Frontal cortex (tissue), 3 donors: ENCODE measurements at regions not wholly inside any gene's neighbourhood (a gene's known extent, or its start where the extent isn't known, plus 50 kb on each side); places are given as distances from the start of the nearest gene placed in this dataset.
"Not testable (repeated sequence)": the region's sequence is repeated elsewhere in the genome, so short reads cannot be mapped to it uniquely, and the experiment has no call there.

ENCODE experiments used
- DNase-seq, 2 donors: peaks; one replicate each; pipeline ENCODE4 v3.0.0; 2012; ENCODE audit warnings: low spot score in 2 of 2
- FAIRE-seq: peaks from 2 replicates; lab custom pipeline; 2012; peaks lifted over from hg19 to GRCh38; lab: Jason Lieb, UNC
- donor health status: control.
- donor health status: control.
- donor health status: control.

- no peak for DNase-seq
- FAIRE-seq = no peak
Observed at GRCh38 chr6:92962846-92963245, 456.5 kb downstream of the EPHA7 start.

- DNase-seq, FAIRE-seq: not testable (repeated sequence)
Observed at GRCh38 chr6:92952111-92952510, 467.2 kb downstream of the EPHA7 start.

GRCh38 chr6:92945799-92946198 lies 473.6 kb downstream of the EPHA7 start:
- DNase-seq (no peak), FAIRE-seq (no peak)

DNA sequence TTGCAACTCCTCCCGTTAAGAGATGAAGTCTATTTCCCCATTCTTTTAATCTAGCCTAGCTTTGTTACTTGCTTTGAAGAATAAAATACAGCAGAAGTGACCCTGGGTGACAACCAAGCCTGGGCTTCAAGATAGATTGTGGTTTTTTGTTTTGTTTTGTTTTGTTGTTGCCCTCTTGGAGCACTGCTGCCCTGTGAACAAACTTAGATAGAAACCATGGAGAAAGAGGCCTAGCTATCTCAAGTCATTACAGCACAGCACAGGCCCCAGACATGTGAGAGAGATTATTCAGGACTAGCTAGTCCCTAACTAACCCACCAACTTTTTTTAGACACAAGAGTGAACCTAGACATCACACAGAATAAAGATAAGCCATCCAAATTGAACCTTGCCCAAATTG lies 475.2 kb downstream of the EPHA7 start:
- FAIRE-seq = no peak
- no peak for DNase-seq

- no peak for DNase-seq
- FAIRE-seq = no peak
Observed at GRCh38 chr6:92942549-92942948, 476.8 kb downstream of the EPHA7 start.

- FAIRE-seq = no peak
- DNase-seq = no peak
Observed at GRCh38 chr6:92934625-92935024, 484.7 kb downstream of the EPHA7 start.

GRCh38 chr6:92930171-92930570 lies 489.2 kb downstream of the EPHA7 start:
- no peak for DNase-seq
- no peak for FAIRE-seq

GRCh38 chr6:92922216-92922806 lies 497.0 kb downstream of the EPHA7 start:
- DNase-seq (no peak), FAIRE-seq (no peak)

DNA sequence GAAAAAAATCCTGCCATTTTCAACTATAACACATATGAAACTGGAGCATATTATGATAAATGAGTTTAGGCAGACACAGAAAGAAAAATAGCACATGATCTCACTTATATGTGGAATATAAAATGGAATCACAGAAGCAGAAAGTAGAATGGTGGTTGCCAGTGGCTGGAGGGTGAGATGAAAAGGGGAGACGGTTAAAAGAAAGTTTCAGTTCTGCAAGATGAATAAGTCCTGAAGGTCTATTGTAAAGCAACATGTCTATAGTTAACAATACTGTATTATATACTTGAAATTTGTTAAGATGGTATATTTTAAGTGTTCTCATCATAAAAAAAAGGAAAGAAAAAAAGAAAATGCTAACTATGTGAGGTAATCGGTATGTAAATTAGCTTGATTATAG lies 503.9 kb downstream of the EPHA7 start:
- no peak for DNase-seq
- FAIRE-seq = no peak

DNA sequence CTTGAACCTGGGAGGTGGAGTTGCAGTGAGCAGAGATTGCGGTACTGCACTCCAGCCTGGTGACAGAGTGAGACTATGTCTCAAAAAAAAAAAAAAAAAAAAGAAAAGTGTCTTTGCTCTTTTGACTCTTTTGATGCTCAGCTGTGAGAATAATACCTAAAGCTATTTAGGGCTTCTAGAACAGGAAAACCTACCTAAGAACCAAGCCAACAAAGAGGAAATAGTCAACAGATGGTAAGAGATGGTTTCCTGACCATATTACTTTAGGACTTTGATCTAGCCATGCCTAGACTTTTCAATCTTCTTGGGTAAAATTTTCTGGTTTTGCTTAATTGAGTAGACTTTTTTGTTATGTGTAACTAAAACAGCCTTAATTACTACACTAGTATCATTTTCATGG lies 508.1 kb downstream of the EPHA7 start:
- FAIRE-seq (no peak), DNase-seq (no peak)

GRCh38 chr6:92910646-92911045 lies 508.7 kb downstream of the EPHA7 start:
- peak; percentile 49 for FAIRE-seq
- no peak for DNase-seq

GRCh38 chr6:92906385-92906784 lies 513.0 kb downstream of the EPHA7 start:
- no peak for FAIRE-seq
- DNase-seq = no peak

GRCh38 chr6:92893741-92894140 lies 525.6 kb downstream of the EPHA7 start:
- FAIRE-seq (no peak), DNase-seq (no peak)

DNA sequence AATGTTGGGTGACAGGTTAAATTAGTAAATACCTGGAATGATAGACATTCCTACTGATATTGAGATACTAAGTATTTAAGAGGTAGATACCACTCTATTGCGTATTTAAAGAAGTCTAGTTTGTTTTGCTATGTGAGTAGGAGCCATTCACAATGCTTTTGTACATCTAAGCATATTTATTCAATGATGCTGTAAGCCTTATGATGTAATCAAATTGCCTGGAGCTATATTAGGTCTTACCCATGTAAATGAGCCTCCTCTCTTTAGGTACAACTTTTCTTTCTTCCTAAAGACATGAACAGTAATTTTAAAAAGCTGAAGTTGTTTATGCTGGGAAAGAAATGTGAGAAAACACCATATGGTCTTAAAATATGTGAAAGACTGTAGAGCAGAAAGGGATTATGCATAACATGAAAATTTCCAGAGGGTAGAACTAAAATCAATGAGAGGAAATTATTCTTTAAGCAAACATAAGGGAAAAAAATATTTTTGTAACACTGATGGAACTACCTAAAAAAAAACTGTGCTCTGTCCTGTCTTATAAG lies 526.7 kb downstream of the EPHA7 start:
- FAIRE-seq = no peak
- no peak for DNase-seq

GRCh38 chr6:92888316-92888715 lies 531.0 kb downstream of the EPHA7 start:
- FAIRE-seq (no peak), DNase-seq (no peak)

DNA sequence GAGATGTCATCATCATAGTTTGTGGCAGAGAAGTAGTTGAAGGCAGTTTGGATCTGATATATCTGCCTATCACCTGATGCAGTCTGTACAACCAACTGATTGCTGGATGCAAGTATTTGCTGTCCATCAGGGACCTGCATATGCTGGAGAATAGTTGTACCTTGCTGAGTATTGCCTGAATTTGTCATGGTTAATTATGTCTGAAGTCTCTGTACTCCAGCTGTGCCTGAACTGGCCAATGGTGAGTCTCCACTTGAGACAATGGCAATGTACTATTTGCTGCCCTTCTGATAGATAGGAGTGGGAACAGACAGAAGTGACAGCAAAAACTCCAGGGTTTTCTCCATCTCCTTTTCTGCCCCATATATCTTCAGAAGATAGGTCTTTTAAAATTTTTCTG lies 531.5 kb downstream of the EPHA7 start:
- FAIRE-seq (no peak), DNase-seq (no peak)

GRCh38 chr6:92879526-92879925 lies 539.8 kb downstream of the EPHA7 start:
- DNase-seq (no peak), FAIRE-seq (no peak)

- DNase-seq (no peak), FAIRE-seq (no peak)
Observed at GRCh38 chr6:92864966-92865555, 554.3 kb downstream of the EPHA7 start.

DNA sequence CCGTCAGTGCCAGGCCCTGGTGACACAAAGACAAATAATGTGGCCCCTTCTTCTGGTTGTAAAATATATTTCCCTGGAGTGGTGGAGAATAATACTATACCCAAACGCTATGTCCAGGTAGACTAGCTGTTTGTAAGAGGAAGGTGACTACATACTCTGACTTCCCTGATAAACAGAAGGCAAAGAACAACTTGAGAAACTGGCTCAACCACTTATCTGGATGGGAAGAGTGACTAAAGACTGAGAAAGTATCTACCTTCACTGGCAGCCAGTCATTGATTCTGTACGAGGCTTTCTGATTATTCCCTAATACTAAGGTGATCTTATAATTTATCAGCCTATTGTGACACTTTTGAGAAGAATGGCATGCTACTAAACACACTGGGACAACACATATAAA lies 569.7 kb downstream of the EPHA7 start:
- FAIRE-seq = no peak

GRCh38 chr6:92848901-92849300 lies 570.5 kb downstream of the EPHA7 start:
- FAIRE-seq (no peak), DNase-seq (no peak)

More for the DNA sequence above, 569.7 kb downstream of the EPHA7 start:
- DNase-seq = no peak

- FAIRE-seq (no peak), DNase-seq (no peak)
Observed at GRCh38 chr6:92848459-92848858, 570.9 kb downstream of the EPHA7 start.

DNA sequence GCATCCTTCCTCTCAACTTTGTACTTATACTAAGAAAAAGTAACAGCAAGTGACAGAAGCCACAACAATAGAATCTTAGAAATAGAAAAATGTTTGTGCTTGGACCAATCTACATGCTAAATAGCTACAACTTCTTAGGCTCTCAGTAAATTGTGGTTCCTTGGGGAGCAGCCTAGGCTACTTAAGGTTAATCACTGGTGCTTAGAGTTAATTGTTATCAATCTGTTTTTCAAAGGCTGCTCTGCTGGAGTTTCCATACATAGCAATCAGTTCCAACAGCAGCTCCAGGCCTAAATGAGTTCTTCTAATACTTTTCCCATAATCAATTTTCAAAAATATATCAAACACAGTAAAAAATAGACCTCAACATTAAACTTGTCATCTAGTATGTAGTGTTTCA lies 571.4 kb downstream of the EPHA7 start:
- FAIRE-seq (no peak), DNase-seq (no peak)
